Calu3 (cell line): ENCODE measurements at regions not wholly inside any gene's neighbourhood (a gene's known extent, or its start where the extent isn't known, plus 50 kb on each side); places are given as distances from the start of the nearest gene placed in this dataset.

ENCODE experiments used
- BruUV-seq: library from RNA; stranded (reverse); fragments of 400-500 nt; replicated peaks from 2 replicates; lab custom pipeline; 2021; lab: Mats Ljungman, UMichigan
- CTCF ChIA-PET: fragments of 300-600 bp; sonication (Branson Sonifier 250); formaldehyde crosslinking; loops from one replicate; lab custom pipeline; 2022; ENCODE audit warnings: antibody characterized with exemption; lab: Charles Lee
- DNase-seq: peaks from one replicate; pipeline ENCODE4 v3.0.0; 2022
- H3K27ac Mint-ChIP-seq: one replicate; pipeline ENCODE4 v1.8.0; 2022; ENCODE audit warnings: mixed read lengths; ENCODE audit not compliant: unreplicated experiment
- H3K27me3 Mint-ChIP-seq: one replicate; pipeline ENCODE4 v1.8.0; 2022; ENCODE audit warnings: mixed read lengths; ENCODE audit not compliant: unreplicated experiment
- H3K36me3 Mint-ChIP-seq: one replicate; pipeline ENCODE4 v1.8.0; 2022; ENCODE audit warnings: mild to moderate bottlenecking, moderate library complexity, mixed read lengths; ENCODE audit not compliant: insufficient read depth, unreplicated experiment
- H3K4me1 Mint-ChIP-seq: one replicate; pipeline ENCODE4 v1.8.0; 2022; ENCODE audit warnings: mild to moderate bottlenecking, low read depth, mixed read lengths; ENCODE audit not compliant: unreplicated experiment
- H3K4me3 Mint-ChIP-seq: one replicate; pipeline ENCODE4 v1.8.0; 2022; ENCODE audit warnings: mild to moderate bottlenecking, low read depth, moderate library complexity, mixed read lengths; ENCODE audit not compliant: unreplicated experiment
- H3K9me3 Mint-ChIP-seq: one replicate; pipeline ENCODE4 v1.8.0; 2022; ENCODE audit warnings: low read depth, mixed read lengths; ENCODE audit not compliant: unreplicated experiment
- CTCF ChIP-seq: fragments of 200-600 bp; IDR thresholded peaks from one replicate; pipeline ENCODE4 v1.8.0; 2022; ENCODE audit warnings: antibody characterized with exemption; ENCODE audit not compliant: unreplicated experiment
- intact Hi-C: fragments of 100-400 bp; cut with micrococcal nuclease; formaldehyde crosslinking; loops from one replicate; pipeline ENCODE4 v1.10.0; 2022; ENCODE audit not compliant: unreplicated experiment

DNA sequence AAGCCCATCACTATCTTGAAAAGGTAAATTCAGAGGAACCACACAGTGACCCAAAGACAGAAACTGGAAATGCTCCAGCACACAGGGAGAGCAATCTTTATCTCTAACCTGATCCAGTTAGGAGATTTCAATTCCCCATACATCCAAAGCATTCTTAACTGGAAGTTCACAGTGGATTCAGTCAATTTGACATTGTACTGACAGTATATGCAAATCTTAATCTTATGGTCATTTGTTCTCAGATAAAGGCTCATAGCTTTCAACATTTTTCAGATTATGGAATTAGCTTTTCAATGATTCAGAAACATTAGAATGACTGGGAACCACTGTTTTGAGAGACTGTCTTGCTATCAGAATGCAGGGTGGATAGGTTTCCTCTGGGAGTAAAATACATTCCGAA is 1455.6 kb downstream of the OLFM4 start:
- DNase-seq: no peak
- intact Hi-C loops: no loop called here
- Mint-ChIP-seq H3K4me3 (no peak overlapping the region), H3K27ac (no peak overlapping the region), H3K36me3 (no peaks in the 10 kb centered on the region), H3K4me1 (no peaks in the 10 kb centered on the region), H3K27me3 (no peaks in the 10 kb centered on the region), H3K9me3 (peaks cover 12% of the 10 kb centered on the region)
- no TSS peak for BruUV-seq
- CTCF ChIA-PET: no interaction called here
- no peak for TF ChIP-seq CTCF

DNA sequence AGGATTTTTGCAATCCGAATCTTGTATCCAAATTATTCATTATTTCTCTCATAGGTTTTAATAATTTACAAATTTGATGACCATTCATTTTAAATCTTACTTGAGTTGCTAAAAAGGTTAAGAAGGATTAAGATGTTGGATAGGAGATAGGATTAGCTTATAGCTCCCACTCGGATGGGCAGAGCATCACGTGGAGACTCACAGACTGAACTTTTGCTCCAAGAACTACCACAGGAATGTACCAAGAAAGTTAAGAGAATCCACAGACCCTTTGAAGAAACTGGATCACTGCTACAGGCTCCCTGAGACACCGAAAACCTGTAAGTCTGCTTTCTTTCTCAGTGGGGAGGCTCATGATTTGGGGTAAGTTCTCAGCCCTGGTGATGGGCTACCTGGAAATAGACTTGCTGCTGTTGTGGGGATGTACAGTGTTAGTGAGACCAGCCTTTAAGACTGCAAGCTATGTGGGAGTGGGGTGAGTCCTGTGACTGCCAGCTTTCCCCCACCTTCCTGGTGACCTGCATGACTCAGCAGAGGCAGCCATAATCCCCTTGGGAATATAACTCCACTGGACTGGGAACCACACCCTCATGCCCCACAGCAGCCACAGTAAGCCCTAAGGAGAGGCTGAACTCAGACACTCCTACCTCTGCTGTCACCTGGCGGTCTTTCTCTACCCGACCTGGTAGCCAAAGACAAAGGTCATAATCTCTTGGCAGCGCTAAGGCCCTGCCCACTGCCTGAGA is 1458.0 kb downstream of the OLFM4 start:
- no TSS peak for BruUV-seq
- H3K36me3 Mint-ChIP-seq: no peaks in the 10 kb centered on the region
- intact Hi-C loops: no loop called here
- H3K4me1 Mint-ChIP-seq: no peaks in the 10 kb centered on the region
- H3K4me3 Mint-ChIP-seq: no peak overlapping the region
- H3K27ac Mint-ChIP-seq: no peak overlapping the region
- H3K27me3 Mint-ChIP-seq: no peaks in the 10 kb centered on the region
- H3K9me3 Mint-ChIP-seq: peaks cover 19% of the 10 kb centered on the region
- no peak for DNase-seq
- CTCF ChIA-PET: no interaction called here
- TF ChIP-seq CTCF: no peak

DNA sequence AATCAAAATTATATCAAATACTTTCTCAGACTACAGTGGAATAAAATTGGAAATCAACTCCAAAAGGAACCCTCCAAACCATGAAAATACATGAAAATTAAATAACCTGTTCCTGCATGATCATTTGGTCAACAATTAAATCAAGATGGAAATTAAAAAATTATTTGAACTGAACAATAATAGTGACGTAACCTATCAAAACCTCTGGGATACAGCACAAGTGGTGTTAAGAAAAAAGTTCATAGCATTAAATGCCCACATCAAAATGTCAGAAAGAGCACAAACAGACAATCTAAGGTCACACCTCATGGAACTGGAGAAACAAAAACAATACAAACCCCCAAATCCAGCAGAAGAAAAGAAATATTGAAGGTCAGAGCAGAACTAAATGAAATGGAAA is 1460.7 kb downstream of the OLFM4 start:
- Mint-ChIP-seq H3K36me3 (no peaks in the 10 kb centered on the region), H3K27me3 (no peaks in the 10 kb centered on the region), H3K27ac (no peak overlapping the region), H3K4me3 (no peak overlapping the region), H3K9me3 (peaks cover 17% of the 10 kb centered on the region), H3K4me1 (no peaks in the 10 kb centered on the region)
- TF ChIP-seq CTCF: no peak
- no peak for DNase-seq
- intact Hi-C loops: no loop called here
- BruUV-seq: no TSS peak
- CTCF ChIA-PET: no interaction called here

GRCh38 chr13:54492995-54493394 is 1464.4 kb downstream of the OLFM4 start:
- DNase-seq: no peak
- CTCF ChIA-PET: no interaction called here
- no peaks in the 10 kb centered on the region for H3K4me1 Mint-ChIP-seq
- no TSS peak for BruUV-seq
- no peak overlapping the region for H3K27ac Mint-ChIP-seq
- H3K4me3 Mint-ChIP-seq: no peak overlapping the region
- TF ChIP-seq CTCF: no peak
- peaks cover 23% of the 10 kb centered on the region for H3K9me3 Mint-ChIP-seq
- H3K27me3 Mint-ChIP-seq: no peaks in the 10 kb centered on the region
- intact Hi-C loops: no loop called here
- no peaks in the 10 kb centered on the region for H3K36me3 Mint-ChIP-seq
